ENCODE measurements at regions not wholly inside any gene's neighbourhood (a gene's known extent, or its start where the extent isn't known, plus 50 kb on each side); places are given as distances from the start of the nearest gene placed in this dataset.
A peak's percentile ranks its signal among the peaks of the same experiment; 100 is the strongest.

GRCh38 chr17:34146440-34147043 is 108.5 kb upstream of the CCL2 start:
- TF ChIP-seq CTCF (IDR thresholded peaks at IDR 0.05; ENCODE audit: insufficient read depth, low read depth, low read length, missing control alignments) = peak; percentile 88
- peak; percentile 67 for DNase-seq (ENCODE audit: low read depth)
- H3K4me3 ChIP-seq (ENCODE audit: low read depth, low read length) = no peak overlapping the region

GRCh38 chr17:34151102-34151501 is 104.0 kb upstream of the CCL2 start:
- no peak for DNase-seq (ENCODE audit: low read depth)
- no peak overlapping the region for H3K4me3 ChIP-seq (ENCODE audit: low read depth, low read length)
- TF ChIP-seq CTCF (IDR thresholded peaks at IDR 0.05; ENCODE audit: insufficient read depth, low read depth, low read length, missing control alignments) = no peak

- H3K4me3 ChIP-seq (ENCODE audit: low read depth, low read length) = no peak overlapping the region
- no peak for DNase-seq (ENCODE audit: low read depth)
- TF ChIP-seq CTCF (IDR thresholded peaks at IDR 0.05; ENCODE audit: insufficient read depth, low read depth, low read length, missing control alignments) = no peak
Measured at GRCh38 chr17:34153991-34154390, 101.1 kb upstream of the CCL2 start.

- peak; percentile 2 for DNase-seq (ENCODE audit: low read depth)
- H3K4me3 ChIP-seq (ENCODE audit: low read depth, low read length) = no peak overlapping the region
- TF ChIP-seq CTCF (IDR thresholded peaks at IDR 0.05; ENCODE audit: insufficient read depth, low read depth, low read length, missing control alignments) = no peak
Measured at GRCh38 chr17:34154961-34155730, 99.9 kb upstream of the CCL2 start.

- no peak for TF ChIP-seq CTCF (IDR thresholded peaks at IDR 0.05; ENCODE audit: insufficient read depth, low read depth, low read length, missing control alignments)
- no peak for DNase-seq (ENCODE audit: low read depth)
Measured at GRCh38 chr17:34155947-34156346, 99.1 kb upstream of the CCL2 start.

GRCh38 chr17:34156401-34156740 is 98.7 kb upstream of the CCL2 start:
- TF ChIP-seq CTCF (IDR thresholded peaks at IDR 0.05; ENCODE audit: insufficient read depth, low read depth, low read length, missing control alignments) = no peak
- H3K4me3 ChIP-seq (ENCODE audit: low read depth, low read length) = no peak overlapping the region

More at GRCh38 chr17:34155947-34156346, 99.1 kb upstream of the CCL2 start:
- no peak overlapping the region for H3K4me3 ChIP-seq (ENCODE audit: low read depth, low read length)

More at GRCh38 chr17:34156401-34156740, 98.7 kb upstream of the CCL2 start:
- DNase-seq (ENCODE audit: low read depth) = no peak

Data from GM12865 (cell line).